Activated CD4-positive, alpha-beta T cell treated with anti-CD3 and anti-CD28 coated beads for 4 hours (primary cell): ENCODE measurements at regions not wholly inside any gene's neighbourhood (a gene's known extent, or its start where the extent isn't known, plus 50 kb on each side); places are given as distances from the start of the nearest gene placed in this dataset.

Experiments
- DNase-seq, 2 donors: peaks; one replicate each; pipeline ENCODE4 v3.0.0-alpha.2; 2020

DNA sequence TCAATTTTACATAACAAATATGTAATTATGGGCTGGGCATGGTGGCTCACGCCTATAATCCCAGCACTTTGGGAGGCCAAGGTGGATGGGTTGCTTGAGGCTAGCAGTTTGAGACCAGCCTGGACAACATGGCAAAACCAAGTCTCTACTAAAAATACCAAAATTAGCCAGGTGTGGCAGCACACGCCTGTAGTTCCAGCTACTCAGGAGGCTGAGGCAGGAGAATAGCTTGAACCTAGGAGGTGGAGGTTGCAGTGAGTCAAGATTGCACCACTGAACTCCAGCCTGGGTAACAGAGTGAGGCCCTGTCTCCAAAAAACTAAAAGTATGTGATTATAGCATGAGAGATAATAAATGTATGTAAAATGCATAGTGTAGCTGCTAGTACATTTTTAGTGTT, 229.0 kb downstream of the PPARGC1A start:
- no peak for DNase-seq

DNA sequence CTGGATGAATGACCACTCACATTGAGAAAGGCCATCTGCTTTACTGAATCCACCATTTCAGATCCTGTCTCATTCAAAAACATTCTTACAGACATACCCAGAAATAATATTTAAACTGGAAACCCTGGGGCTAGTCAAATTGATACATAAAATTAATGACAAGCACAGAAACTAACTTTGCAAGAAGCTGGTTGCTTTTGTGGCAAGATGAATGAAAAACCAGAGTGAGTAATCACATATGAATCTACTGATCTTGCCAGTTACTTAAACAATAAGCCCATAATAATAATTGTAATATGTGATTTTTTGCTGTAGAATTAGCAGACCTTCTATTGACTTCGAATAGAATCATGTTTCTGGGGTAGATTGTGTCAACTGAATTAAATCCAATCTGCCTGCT, 235.1 kb downstream of the PPARGC1A start:
- DNase-seq, result no peak

DNA sequence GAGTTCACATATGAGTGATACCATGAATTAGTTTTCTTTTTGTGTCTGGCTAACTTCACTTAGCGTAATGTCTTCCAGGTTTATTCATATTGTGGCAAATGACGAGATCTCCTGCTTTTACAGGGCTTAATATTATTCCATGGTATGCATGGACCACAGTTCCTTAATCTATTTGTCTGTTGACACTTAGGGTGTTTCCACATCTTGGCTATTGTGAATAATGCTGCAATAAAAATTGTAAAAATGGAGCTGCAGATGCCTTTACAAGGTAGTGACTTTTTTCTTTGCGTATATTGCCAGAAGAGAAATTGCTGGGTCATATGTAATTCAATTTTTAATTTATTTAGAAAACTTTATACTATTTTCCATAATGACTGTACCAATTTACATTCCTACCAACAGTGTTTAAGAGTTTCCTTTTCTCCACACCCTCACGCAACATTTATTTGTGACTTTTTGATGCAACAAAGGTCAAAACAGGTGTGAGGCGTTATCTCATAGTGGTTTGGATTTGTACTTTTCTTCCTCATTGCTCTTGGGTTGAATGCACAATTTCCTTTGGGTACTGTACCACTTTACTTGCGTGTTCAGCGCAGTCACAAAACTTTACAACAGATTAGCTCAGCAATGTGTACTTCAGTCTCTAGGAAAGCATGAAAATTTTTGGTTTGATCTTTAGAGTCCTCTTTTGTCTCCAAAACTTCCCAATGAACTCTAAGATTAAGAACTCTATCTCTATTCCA, 240.8 kb downstream of the PPARGC1A start:
- DNase-seq, result no peak

DNA sequence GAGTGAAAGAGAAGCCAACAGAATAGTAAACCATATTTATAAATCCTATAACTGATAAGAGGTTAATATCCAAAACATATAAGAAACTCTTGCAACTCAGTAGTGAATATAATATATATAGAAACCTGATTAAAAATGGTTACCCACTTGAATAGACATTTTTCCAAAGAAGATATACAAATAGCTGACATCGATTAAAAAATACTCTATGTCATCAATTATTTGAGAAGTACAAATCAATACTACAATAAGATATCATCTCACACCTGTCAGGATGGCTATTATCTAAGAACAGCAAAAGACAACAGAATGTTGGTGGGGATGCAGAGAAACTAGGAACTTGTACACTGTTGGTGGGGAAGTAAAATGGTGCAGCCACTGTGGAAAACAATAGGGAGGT, 254.4 kb downstream of the PPARGC1A start:
- DNase-seq, result no peak

DNA sequence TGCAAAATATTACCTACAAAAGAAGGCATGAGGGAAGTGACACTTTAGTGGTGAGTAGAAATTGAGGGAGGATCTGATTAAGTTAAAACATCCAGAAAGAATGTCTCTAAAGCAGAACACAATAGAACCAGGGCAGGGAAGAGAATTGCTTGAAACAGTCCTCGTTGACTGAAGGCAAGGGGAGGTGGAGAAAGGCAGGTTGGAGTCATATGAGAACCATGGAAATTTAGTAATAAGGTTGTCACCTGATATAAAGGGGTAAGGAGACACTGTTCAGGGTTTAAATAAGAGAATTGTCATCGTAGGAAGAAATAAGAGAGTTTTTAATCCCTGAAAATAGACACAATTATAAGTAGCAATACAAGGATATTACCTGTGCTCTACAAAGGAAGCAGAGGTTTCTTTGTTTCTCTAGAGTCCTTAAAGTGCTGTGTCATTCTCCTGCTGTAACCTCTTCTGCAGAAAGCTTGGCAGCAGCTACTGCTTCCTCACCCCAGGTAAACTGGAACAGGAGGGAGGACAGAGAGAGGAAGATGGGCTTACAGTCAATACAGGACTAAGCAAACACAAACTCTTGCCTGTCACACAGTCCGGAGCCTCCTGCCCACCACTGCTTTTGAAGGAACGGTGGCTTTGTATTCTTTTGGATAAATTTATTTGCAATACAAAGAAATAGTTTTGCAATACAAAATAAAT, 258.4 kb downstream of the PPARGC1A start:
- DNase-seq, result no peak

DNA sequence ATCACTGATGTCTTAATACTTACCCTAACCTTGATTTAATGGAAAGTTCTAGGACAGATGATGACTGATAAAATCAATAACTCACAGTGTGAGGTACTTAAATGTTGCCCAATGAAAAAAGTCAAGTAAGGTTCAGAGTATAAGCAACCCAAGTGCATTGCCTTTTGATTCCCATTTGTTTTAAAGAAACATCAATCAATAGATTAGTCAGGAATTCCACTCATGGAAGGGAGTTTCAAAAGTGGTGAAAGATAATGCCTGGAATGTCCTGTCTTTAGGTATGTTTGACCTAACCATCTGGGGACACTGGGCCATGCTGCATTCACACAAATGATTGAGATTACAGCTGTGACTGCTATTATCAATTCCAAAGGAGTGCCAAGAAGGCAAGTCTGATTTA, 259.7 kb downstream of the PPARGC1A start:
- DNase-seq, result no peak

DNA sequence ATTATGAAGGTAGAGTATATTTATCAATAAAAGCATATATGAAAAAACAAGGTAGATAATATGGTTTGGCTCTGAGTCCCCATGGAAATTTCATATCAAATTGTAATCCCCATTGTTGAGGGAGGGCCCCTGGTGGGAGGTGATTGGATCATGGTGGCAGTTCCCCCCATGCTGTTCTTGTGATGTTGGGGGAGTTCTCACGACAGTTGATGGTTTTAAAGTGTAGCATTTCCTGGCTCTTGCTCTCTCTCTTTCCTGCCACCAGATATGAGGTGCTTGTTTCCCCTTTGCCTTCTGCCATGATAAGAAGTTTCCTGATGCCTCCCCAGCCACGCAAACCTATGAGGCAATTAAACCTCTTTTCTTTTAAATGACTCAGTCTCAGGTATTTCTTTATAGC, 260.4 kb downstream of the PPARGC1A start:
- DNase-seq, result no peak

DNA sequence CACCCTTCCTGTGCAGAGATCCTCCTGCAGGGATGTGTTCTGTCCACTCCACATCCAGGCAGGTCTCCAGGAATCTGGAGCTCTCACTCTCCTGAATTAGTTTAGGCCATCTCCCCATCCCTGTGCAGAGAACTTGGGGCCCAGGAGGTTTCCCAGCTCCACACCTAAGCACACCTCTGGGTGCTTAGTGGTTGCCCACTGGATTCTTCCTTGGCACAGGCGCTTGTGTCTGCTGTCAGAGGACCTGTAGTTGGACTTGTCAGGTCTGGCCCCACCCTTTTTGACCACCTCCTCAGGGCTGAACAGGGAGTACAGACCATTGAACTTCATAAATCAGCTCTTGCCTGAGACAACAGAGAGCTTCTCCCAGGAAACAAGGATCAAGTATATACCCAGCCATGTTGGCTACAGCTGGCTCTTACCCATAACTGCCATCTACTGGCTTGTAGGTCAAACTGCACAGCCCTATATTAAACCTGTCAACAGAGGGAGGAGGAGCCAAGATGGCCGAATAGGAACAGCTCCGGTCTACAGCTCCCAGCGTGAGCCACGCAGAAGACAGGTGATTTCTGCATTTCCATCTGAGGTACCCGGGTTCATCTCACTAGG, 275.5 kb downstream of the PPARGC1A start:
- DNase-seq, result no peak

DNA sequence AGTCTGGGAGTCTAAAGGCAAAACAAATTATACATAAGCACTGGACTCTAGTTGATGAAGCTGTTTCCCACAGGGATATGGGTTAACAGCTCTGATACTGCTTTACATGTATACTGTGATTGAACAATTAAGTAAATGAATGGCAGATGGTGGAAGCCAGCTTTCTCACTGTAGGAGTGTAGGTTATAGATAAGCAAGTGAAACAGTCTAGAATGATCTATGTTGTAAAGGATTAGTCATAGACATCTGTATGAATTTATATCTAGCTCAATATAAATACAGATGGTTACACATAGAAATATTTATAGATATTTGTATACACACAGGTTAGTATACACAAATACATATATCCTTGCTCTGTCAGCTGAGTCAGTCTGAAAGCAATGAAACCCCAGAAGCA, 276.1 kb downstream of the PPARGC1A start:
- no peak for DNase-seq

DNA sequence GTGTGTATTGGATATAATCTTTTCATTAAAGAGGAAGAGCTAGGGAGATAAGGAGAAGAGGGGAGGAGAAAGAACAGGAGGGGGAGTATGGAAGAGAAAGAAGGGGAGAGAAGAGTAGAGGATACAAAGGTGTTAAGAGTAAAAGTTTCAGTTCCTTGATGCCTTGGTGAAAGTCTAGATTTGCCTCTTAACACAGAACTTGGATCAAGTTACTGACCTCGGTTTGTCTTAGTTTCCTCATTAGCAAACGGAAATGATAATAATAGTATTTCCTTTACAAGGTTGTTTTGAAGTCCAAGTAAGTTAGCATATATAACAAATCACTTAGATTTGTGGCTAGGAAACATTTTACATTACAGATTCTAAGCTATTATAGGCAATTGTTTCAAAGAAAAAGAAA, 287.1 kb downstream of the PPARGC1A start:
- no peak for DNase-seq

DNA sequence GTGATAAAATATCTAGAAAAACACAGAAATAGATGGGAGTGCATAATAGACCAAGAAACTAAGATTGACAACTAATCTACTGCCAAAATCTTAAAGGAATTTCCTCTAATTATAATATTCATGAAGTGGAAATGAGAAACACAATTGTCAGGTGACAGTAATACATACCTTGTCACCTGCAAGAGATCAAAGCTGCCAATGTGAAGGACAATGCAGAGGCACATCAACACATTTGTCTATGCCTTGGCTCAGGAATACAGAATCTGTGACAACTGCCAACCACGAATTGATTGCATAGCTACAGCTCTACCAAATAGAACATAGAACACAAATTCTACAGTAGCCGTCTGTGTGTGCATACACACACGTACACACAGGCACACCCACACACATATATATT, 295.7 kb downstream of the PPARGC1A start:
- no peak for DNase-seq

DNA sequence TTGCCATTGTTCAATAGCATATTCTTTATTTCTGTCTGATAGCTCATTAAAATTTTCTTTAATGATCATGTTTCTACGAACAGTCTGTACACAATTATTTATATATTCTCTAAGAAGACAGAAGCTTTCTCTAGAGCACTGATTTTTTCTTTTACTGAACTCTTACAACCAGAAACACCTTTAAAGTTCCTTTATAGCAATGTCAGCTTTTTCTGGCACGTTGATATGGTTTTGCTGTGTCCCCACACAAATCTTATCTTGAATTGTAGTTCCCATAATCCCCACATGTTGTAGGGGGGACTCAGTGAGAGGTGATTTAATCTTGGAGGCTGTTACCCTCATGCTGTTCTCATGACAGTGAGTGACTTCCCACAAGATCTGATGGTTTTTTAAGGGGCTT, 299.4 kb downstream of the PPARGC1A start:
- DNase-seq, result no peak

DNA sequence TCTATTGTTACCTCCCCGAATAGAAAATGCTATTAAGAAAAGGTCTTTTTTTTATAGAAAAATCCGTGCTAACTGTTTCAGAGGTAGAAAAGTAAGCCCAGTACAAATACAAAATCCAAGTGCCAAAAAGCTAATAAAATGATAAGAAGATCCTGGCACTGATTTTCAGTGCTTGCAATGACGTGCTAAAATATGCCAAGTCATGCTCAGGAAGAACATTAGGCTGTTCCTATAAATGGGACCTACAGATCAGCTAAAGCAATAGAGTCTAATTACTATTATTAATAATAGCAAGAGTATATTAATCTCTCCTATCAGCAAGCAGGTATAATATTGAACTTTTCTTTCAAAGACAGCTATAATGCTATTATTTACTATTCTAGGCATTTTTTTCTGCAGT, 305.8 kb downstream of the PPARGC1A start:
- no peak for DNase-seq

DNA sequence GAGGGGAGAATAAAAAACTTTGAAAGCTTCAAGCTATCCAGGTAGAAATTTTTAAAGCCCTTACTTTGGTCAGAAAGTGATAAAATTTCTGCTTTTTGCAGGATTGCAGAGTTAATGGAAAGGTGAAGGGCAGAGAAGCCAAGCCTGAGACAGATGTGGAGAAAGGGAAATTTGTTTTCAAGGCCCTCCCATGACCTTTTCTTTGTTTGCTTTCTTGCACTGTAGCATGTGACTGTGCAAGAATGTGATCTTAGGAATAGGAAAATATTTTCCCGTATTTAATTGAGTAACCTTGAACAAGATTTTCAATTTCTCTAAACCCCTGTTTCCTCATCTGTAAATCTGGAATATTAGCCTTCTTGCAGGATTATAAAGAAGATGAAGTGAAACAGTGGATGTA, 307.2 kb downstream of the PPARGC1A start:
- no peak for DNase-seq

DNA sequence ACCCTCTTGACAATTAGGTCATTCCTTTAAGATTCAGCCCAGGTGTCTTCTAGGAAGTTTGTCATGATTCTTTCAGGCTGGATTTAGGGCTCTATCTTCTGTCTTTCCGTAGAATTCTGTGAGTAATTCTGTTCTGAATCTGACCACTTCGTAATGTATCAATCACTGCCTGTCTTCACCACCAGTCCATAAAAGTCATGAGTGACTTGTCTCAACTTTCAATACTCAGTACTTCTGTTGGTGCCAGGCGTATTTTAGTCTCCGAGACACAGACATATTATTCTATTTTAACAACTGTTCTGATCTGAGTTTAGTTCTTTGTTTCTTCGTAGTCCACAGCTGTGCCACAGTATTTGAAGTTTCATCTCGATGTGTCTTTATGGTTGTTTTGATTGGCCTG, 310.7 kb downstream of the PPARGC1A start:
- no peak for DNase-seq

DNA sequence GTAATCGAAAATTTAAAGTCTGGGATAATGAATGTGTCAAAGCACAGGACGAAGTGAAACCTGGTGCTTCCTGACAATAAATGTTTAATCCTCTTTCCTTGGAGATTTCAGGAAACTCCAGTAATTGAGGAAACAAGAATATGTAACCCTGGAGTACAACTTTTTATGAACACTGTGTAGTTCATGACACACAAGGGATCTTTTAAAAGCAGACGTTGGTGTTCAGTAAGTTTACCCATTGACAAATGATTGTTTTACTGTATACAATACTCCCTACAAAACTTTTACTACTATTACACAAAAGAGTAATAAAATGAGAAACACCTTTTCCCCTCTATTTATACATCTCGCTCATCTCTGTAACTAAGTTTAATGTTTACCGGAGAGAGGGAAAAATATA, 312.4 kb downstream of the PPARGC1A start:
- no peak for DNase-seq

DNA sequence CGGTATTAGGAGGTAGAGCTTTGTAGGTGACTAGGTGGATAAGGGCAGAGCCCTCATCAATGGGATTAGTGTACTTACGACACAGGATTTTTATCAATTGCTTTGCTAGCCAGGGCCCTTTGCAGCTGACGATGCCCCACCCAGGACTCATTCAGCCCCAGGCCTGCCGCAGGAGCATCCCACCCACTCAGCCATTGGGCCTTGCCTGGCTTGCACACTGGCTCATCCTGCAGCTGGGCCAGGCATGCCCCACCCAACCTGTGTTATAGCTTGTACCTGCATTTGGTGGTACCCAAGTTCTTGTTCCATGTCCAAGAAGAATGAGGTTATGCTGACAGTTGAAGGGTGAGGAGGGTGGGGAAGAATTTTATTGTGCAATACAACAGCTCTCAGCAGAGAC, 317.5 kb downstream of the PPARGC1A start:
- DNase-seq, result no peak

DNA sequence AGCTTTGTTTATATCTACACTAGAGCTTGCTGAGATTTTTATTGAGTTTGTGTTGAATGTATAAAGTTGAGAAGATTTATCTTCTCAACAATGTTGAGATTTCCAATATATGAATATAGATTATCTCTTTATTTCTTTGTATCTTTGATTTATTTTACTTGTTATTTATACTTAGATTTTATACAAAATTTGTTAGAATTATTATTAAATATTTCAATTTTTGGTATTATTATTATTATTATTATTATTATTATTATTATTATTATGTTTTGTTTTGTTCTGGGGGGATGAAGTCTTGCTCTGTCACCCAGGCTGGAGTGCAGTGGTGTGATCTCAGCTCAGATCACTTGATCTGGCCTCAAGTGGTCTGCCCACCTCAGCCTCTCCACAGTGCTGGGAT, 322.5 kb downstream of the PPARGC1A start:
- no peak for DNase-seq

DNA sequence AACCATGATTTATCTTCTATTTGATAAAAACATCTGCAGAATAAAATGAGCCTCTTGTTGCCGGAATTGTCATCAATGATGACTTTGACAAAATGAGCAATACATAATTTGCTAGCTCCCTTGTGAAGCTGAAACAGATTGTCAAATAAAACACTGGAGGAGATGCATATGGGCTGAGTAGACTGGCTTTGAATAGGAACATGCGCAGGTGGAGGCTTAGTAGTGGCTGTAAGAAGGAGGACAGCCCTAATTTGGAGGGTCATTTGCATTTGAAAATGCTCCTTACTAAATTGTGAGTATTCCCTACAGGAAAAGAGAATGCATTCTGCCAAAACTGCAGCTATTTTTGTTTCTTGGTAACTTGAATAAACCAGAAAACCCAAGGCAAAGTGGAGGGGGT, 329.1 kb downstream of the PPARGC1A start:
- no peak for DNase-seq

DNA sequence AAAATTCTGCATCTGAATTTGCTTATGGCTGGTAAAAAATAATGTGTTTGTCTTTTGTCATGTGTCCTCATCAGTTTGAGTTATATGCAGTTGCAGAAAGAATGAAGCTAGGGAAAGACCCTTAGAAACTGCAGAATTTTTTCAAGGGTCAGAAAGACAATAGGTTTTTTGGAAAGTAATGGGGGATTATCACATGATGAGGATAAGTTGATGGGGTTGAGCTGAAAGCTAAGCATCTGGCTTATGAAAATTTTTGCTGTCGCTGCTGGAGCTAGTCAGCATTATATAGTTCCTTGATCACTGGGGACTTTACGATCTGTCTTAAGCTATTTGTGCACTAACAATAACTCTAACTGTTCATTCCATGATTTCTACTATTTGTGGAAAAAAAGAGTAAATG, 331.7 kb downstream of the PPARGC1A start:
- DNase-seq, result no peak

DNA sequence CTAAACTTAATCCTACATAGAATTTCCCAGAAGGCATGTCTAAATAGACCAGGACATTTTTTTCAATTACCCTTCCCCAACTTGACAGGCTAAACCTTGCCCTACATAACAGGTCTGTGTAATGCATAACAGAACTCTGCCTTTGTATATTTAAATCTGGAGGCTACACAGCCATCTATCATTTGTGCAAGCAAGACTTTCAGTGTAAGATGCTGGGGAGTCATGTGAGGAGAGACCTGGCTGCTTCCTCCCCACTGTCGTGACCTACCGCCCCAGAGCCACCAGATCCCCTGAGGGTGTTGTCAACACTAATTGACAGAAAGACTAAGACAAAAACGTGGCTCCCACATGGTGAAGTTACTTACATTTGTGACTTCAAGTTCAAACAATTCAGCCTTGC, 342.2 kb downstream of the PPARGC1A start:
- no peak for DNase-seq

DNA sequence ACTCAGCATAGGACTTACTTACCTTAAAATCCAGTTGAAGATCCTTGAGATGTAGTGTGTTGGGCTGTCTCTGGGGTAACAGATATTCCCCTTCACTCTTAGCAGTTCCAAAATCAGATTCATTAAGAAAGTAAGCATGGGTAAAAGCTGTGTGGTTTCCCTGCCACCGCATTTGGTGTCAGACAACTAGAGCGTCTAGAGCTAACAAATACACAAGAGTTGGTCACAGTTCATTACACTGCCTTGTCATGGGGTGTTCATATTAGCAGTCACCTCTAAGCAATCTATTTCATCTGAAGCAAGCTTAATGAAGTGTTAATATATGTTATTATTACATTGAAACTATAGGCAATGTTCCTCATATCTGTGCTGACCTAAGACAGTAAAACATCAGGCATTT, 342.8 kb downstream of the PPARGC1A start:
- DNase-seq, result no peak

DNA sequence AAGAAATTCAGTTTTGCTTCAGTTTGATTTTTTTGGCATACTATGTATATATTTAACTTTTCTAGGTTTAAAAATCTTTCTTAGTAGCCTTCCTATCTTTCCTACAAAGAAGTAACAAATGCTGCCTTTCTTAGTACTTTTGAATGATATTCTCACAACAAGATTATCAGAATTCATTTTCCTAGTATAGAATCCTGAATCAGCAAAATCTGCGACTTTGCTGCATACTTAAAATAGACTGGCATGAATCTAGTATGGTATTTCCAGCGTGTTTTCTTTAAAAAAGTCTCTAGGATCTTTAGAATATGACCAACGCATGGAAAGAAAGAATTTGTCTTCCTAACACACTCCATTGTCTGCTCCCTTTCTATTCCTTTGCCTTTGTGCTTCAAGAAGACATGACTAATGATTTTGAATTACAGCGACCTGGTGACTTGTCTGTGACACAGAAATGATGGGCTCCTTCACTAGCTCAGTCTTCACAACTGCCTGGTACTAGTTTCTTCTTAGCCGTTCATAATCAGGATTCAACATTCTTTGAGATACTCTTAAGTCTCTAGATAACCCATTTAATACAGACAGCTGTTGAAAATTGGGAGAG, 349.8 kb downstream of the PPARGC1A start:
- no peak for DNase-seq

DNA sequence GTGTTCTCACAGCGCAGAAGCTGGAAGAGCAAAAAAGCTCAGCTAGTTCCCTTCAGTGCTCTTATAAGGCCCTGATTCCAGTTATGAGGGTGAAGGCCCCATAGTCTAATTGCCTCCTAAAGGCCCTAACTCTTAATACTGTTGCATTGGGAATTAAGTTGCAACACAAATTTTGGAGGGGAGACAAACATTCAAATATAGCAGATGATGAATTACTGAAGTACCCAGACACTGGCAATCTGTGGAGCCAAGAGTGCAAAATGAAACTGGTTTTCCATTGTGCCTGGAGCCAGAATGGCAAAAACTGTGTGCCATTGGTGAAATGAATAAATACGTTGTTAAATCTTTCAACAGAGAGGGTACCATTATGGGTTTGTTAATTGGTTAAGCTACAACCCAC, 356.0 kb downstream of the PPARGC1A start:
- no peak for DNase-seq
